PC-3 (cell line): ENCODE measurements at regions not wholly inside any gene's neighbourhood (a gene's known extent, or its start where the extent isn't known, plus 50 kb on each side); places are given as distances from the start of the nearest gene placed in this dataset.

Experiments used
- ATAC-seq: fragments of 200-7000 bp; cut with Tn5 transposase; 2 replicates; pipeline ENCODE4 v1.9.1; 2020; ENCODE audit warnings: mild to moderate bottlenecking, moderate library complexity
- BruUV-seq: library from RNA; stranded (reverse); fragments of 400-500 nt; replicated peaks from 2 replicates; lab custom pipeline; 2021; lab: Mats Ljungman, UMichigan
- CTCF ChIA-PET: fragments of 300-600 bp; sonication (Branson Sonifier 250); formaldehyde crosslinking; loops from one replicate; lab custom pipeline; 2022; ENCODE audit warnings: antibody characterized with exemption; lab: Charles Lee
- POLR2A ChIA-PET: fragments of 300-600 bp; sonication (Branson Sonifier 250); formaldehyde crosslinking; loops from one replicate; lab custom pipeline; 2022; ENCODE audit warnings: antibody characterized with exemption; ENCODE audit not compliant: unreplicated experiment; lab: Charles Lee
- DNase-seq: peaks from one replicate; pipeline ENCODE4 v3.0.0-alpha.2; 2015
- H2AFZ ChIP-seq: fragments of 300-600 bp; sonication (generic); 2 replicates; pipeline ENCODE4 v1.6.0; 2016; ENCODE audit warnings: antibody characterized with exemption, low read length
- H3F3A ChIP-seq: fragments of 300-600 bp; sonication (generic); one replicate; pipeline ENCODE4 v1.6.0; 2017; ENCODE audit warnings: antibody characterized with exemption, low read length, control low read depth, mild to moderate bottlenecking; ENCODE audit not compliant: unreplicated experiment
- H3K27ac ChIP-seq: fragments of 300-600 bp; sonication (generic); 2 replicates; pipeline ENCODE4 v1.5.1; 2016; ENCODE audit warnings: mild to moderate bottlenecking, low read length
- H3K27me3 ChIP-seq: fragments of 300-600 bp; sonication (generic); 2 replicates; pipeline ENCODE4 v1.6.1; 2016; ENCODE audit warnings: low read length, mixed read lengths
- H3K36me3 ChIP-seq: fragments of 300-600 bp; sonication (generic); 2 replicates; pipeline ENCODE4 v1.6.1; 2016; ENCODE audit warnings: low read depth, mixed run types, low read length, mixed read lengths
- H3K4me1 ChIP-seq: fragments of 300-600 bp; sonication (generic); 2 replicates; pipeline ENCODE4 v1.5.1; 2016; ENCODE audit warnings: low read length; ENCODE audit not compliant: insufficient read depth
- H3K4me2 ChIP-seq: fragments of 300-600 bp; sonication (generic); 2 replicates; pipeline ENCODE4 v1.6.0; 2016; ENCODE audit warnings: low read length
- H3K4me3 ChIP-seq: fragments of 300-600 bp; sonication (generic); 2 replicates; pipeline ENCODE4 v1.5.1; 2016; ENCODE audit warnings: mild to moderate bottlenecking, low read length, mixed read lengths
- H3K79me2 ChIP-seq: fragments of 300-600 bp; sonication (generic); 2 replicates; pipeline ENCODE4 v1.6.1; 2017; ENCODE audit warnings: low read length, mixed read lengths
- H3K9ac ChIP-seq: fragments of 300-600 bp; sonication (generic); 2 replicates; pipeline ENCODE4 v1.6.0; 2016; ENCODE audit warnings: mild to moderate bottlenecking, low read length
- H3K9me2 ChIP-seq: fragments of 300-600 bp; sonication (generic); replicated peaks from 2 replicates; pipeline ENCODE4 v1.6.1; 2016; ENCODE audit warnings: mixed run types, low read length, mixed read lengths
- H3K9me3 ChIP-seq: fragments of 300-600 bp; sonication (generic); 2 replicates; pipeline ENCODE4 v1.6.1; 2016; ENCODE audit warnings: low read length, mixed read lengths
- H4K20me1 ChIP-seq: fragments of 300-600 bp; sonication (generic); 2 replicates; pipeline ENCODE4 v1.6.1; 2016; ENCODE audit warnings: low read length, mixed read lengths
- CTCF ChIP-seq: fragments of 300-600 bp; sonication (generic); conservative IDR thresholded peaks from 2 replicates; pipeline ENCODE4 v1.5.1; 2017; ENCODE audit warnings: antibody characterized with exemption, low read depth, mild to moderate bottlenecking, low read length
- EZH2 ChIP-seq: fragments of 300-600 bp; sonication (generic); IDR thresholded peaks from one replicate; pipeline ENCODE4 v1.6.1; 2017; ENCODE audit warnings: antibody characterized with exemption, mild to moderate bottlenecking, low read length; ENCODE audit not compliant: unreplicated experiment
- EZH2phosphoT487 ChIP-seq: fragments of 300-600 bp; sonication (generic); IDR thresholded peaks from 2 replicates; pipeline ENCODE4 v1.6.1; 2018; ENCODE audit warnings: mild to moderate bottlenecking, antibody characterized with exemption, low read length, borderline replicate concordance
- intact Hi-C: fragments of 100-400 bp; cut with micrococcal nuclease; formaldehyde crosslinking; loops from 2 replicates; pipeline ENCODE4 v1.9.0; 2023

- no peak overlapping the region for H2AFZ ChIP-seq
- DNase-seq (no peak), ATAC-seq (no peak)
- no peak for TF ChIP-seq EZH2
- TF ChIP-seq EZH2phosphoT487, result no peak
- TF ChIP-seq CTCF, result no peak
- intact Hi-C loops, result loop anchor here (5.0 to 10.0 kb wide), 8 partner anchors 198 to 663 kb away; no protein-coding TSS in a partner anchor
- BruUV-seq, result no TSS peak
- H3K27me3 ChIP-seq, result no peaks in the 10 kb centered on the region
- H4K20me1 ChIP-seq, result no peaks in the 10 kb centered on the region
- H3K27ac ChIP-seq, result peak overlapping the region; percentile 94; the same call in 1 of the 2 replicates
- H3F3A ChIP-seq, result no peaks in the 10 kb centered on the region
- no peaks in the 10 kb centered on the region for H3K36me3 ChIP-seq
- peaks cover 46% of the 10 kb centered on the region for H3K4me1 ChIP-seq
- no peaks in the 10 kb centered on the region for H3K79me2 ChIP-seq
- H3K4me3 ChIP-seq, result no peak overlapping the region
- H3K9me3 ChIP-seq, result no peaks in the 10 kb centered on the region
- POLR2A ChIA-PET, result no interaction called here
- CTCF ChIA-PET, result interaction anchor here (0.5 kb wide), 1 partner anchor 123 kb away, joined by 3 read pairs; no protein-coding TSS in a partner anchor
- peak overlapping the region; percentile 98 for H3K9ac ChIP-seq
- peak overlapping the region; percentile 95; the same call in 1 of the 2 replicates for H3K4me2 ChIP-seq
- no peaks in the 10 kb centered on the region for H3K9me2 ChIP-seq
These were observed 143.1 kb upstream of the CTAGE1 start for GRCh38 chr18:22560797-22561196.

GRCh38 chr18:22563164-22563583 is 145.5 kb upstream of the CTAGE1 start:
- DNase-seq, result peak; percentile 93
- H3K9ac ChIP-seq, result peak overlapping the region; percentile 48
- H3K9me2 ChIP-seq, result no peaks in the 10 kb centered on the region
- no peaks in the 10 kb centered on the region for H3K9me3 ChIP-seq
- no peaks in the 10 kb centered on the region for H3F3A ChIP-seq
- H2AFZ ChIP-seq, result peak overlapping the region; percentile 49
- no peaks in the 10 kb centered on the region for H4K20me1 ChIP-seq
- H3K4me3 ChIP-seq, result peak overlapping the region; percentile 29; the same call in 1 of the 2 replicates
- ATAC-seq, result peak; percentile 73
- H3K4me1 ChIP-seq, result peaks cover 25% of the 10 kb centered on the region
- ChIA-PET CTCF (interaction anchor here (0.5 to 1.0 kb wide), 5 partner anchors 49 to 401 kb away, joined by 3 read pairs; no protein-coding TSS in a partner anchor), POLR2A (no interaction called here)
- peak; percentile 90 for TF ChIP-seq CTCF
- TF ChIP-seq EZH2, result no peak
- no peak for TF ChIP-seq EZH2phosphoT487
- H3K4me2 ChIP-seq, result peak overlapping the region; percentile 45
- H3K27ac ChIP-seq, result peak overlapping the region; percentile 16; the same call in 1 of the 2 replicates
- intact Hi-C loops, result loop anchor here (1.0 to 10.0 kb wide), 12 partner anchors 58 to 666 kb away; partner anchors contain the start of gene GATA6
- no peaks in the 10 kb centered on the region for H3K27me3 ChIP-seq
- H3K79me2 ChIP-seq, result no peaks in the 10 kb centered on the region
- no peaks in the 10 kb centered on the region for H3K36me3 ChIP-seq
- no TSS peak for BruUV-seq

- H3K27me3 ChIP-seq, result no peaks in the 10 kb centered on the region
- H3F3A ChIP-seq, result no peaks in the 10 kb centered on the region
- no peaks in the 10 kb centered on the region for H3K9me2 ChIP-seq
- no peaks in the 10 kb centered on the region for H3K36me3 ChIP-seq
- intact Hi-C loops, result loop anchor here (5.0 to 10.0 kb wide), 8 partner anchors 202 to 667 kb away; no protein-coding TSS in a partner anchor
- no peak overlapping the region for H2AFZ ChIP-seq
- peaks cover 21% of the 10 kb centered on the region for H3K4me1 ChIP-seq
- no TSS peak for BruUV-seq
- no peak overlapping the region for H3K4me2 ChIP-seq
- no peak overlapping the region for H3K4me3 ChIP-seq
- no peak for DNase-seq
- no peak for ATAC-seq
- POLR2A ChIA-PET, result no interaction called here
- H3K79me2 ChIP-seq, result no peaks in the 10 kb centered on the region
- CTCF ChIA-PET, result no interaction called here
- no peak overlapping the region for H3K27ac ChIP-seq
- H3K9ac ChIP-seq, result no peak overlapping the region
- H3K9me3 ChIP-seq, result no peaks in the 10 kb centered on the region
- H4K20me1 ChIP-seq, result no peaks in the 10 kb centered on the region
- TF ChIP-seq EZH2phosphoT487, result no peak
- no peak for TF ChIP-seq EZH2
- TF ChIP-seq CTCF, result no peak
These were observed 146.3 kb upstream of the CTAGE1 start for GRCh38 chr18:22564036-22564435.
